ENCODE measurements at regions not wholly inside any gene's neighbourhood (a gene's known extent, or its start where the extent isn't known, plus 50 kb on each side); places are given as distances from the start of the nearest gene placed in this dataset.

GRCh38 chr16:79274264-79274663 lies 326.3 kb downstream of the MAF start:
- Histone ChIP-seq H3K9me3 (ENCODE audit: control insufficient read depth in 4 of 4, insufficient read depth in 3 of 4, low read length in 3 of 4) (peaks cover 0 to 3% (median 2%) of the 10 kb centered on the region in 4 donors), H3K36me3 (ENCODE audit: control insufficient read depth in 4 of 4, insufficient read depth in 4 of 4, low read length in 4 of 4) (no peaks in the 10 kb centered on the region), H3K4me3 (no peak overlapping the region), H3K27ac (ENCODE audit: low read depth in 1 of 2, low read length in 1 of 2) (no peak overlapping the region), H3K9ac (ENCODE audit: insufficient read depth in 1 of 2, low read length in 2 of 2) (no peak overlapping the region), H3K4me1 (ENCODE audit: control insufficient read depth in 5 of 5, insufficient read depth in 5 of 5, low read length in 5 of 5) (peaks cover 0 to 2% (median 0%) of the 10 kb centered on the region in 5 donors), H3K27me3 (ENCODE audit: control insufficient read depth in 3 of 3, insufficient read depth in 3 of 3, low read length in 2 of 3) (no peaks in the 10 kb centered on the region)
- no peak for TF ChIP-seq CTCF (IDR thresholded peaks at IDR 0.05; ENCODE audit: control extremely low read depth, extremely low read depth)
- 93 to 96% methylated on average over 4 of the region's 4 CpGs for WGBS, 2 donors
- ATAC-seq (ENCODE audit: insufficient read depth, low FRiP score): no peak
- no peak for DNase-seq

DNA sequence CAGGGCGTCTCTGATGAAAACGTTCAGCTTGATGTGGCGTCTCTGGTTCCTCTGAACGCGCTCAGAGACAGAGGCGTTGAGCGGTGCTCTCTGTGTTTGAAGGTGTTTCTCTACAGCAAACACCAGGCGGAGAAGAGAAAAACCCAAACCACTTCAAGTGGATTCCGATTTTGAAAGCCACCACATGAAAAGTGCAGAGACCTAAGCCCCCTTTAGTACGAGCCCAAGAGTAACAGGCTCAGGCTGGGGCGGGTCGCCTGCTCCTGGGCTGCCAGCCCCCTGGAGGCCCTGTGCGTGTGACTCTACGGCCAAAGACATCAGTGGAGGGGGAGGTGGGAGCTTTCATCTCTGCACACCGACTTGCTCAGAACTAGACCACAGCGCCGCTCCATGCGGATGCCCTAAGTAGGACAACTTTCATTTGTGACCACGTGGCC lies 328.4 kb downstream of the MAF start:
- peaks cover 0 to 2% (median 0%) of the 10 kb centered on the region in 5 donors for H3K4me1 ChIP-seq (ENCODE audit: control insufficient read depth in 5 of 5, insufficient read depth in 5 of 5, low read length in 5 of 5)
- no peak overlapping the region for H3K4me3 ChIP-seq
- H3K9me3 ChIP-seq (ENCODE audit: control insufficient read depth in 4 of 4, insufficient read depth in 3 of 4, low read length in 3 of 4): peaks cover 0 to 3% (median 2%) of the 10 kb centered on the region in 4 donors
- DNase-seq: no peak
- ATAC-seq (ENCODE audit: insufficient read depth, low FRiP score): no peak
- H3K27ac ChIP-seq (ENCODE audit: low read depth in 1 of 2, low read length in 1 of 2): no peak overlapping the region
- no peaks in the 10 kb centered on the region for H3K27me3 ChIP-seq (ENCODE audit: control insufficient read depth in 3 of 3, insufficient read depth in 3 of 3, low read length in 2 of 3)
- TF ChIP-seq CTCF (IDR thresholded peaks at IDR 0.05; ENCODE audit: control extremely low read depth, extremely low read depth): no peak
- no peaks in the 10 kb centered on the region for H3K36me3 ChIP-seq (ENCODE audit: control insufficient read depth in 4 of 4, insufficient read depth in 4 of 4, low read length in 4 of 4)
- H3K9ac ChIP-seq (ENCODE audit: insufficient read depth in 1 of 2, low read length in 2 of 2): no peak overlapping the region
- 88 to 90% methylated on average over 19 of the region's 19 CpGs for WGBS, 2 donors

- 0% methylated on average over 1 of the region's 1 CpG for WGBS, 2 donors
- no peak for TF ChIP-seq CTCF (IDR thresholded peaks at IDR 0.05; ENCODE audit: control extremely low read depth, extremely low read depth)
- no peaks in the 10 kb centered on the region for H3K36me3 ChIP-seq (ENCODE audit: control insufficient read depth in 4 of 4, insufficient read depth in 4 of 4, low read length in 4 of 4)
These were observed 329.0 kb downstream of the MAF start for GRCh38 chr16:79271583-79271982.

GRCh38 chr16:79270011-79270410 lies 330.5 kb downstream of the MAF start:
- no peak for TF ChIP-seq CTCF (IDR thresholded peaks at IDR 0.05; ENCODE audit: control extremely low read depth, extremely low read depth)
- no peak for ATAC-seq (ENCODE audit: insufficient read depth, low FRiP score)
- WGBS, 2 donors: 92 to 98% methylated on average over 2 of the region's 2 CpGs

More at GRCh38 chr16:79271583-79271982, 329.0 kb downstream of the MAF start:
- peaks cover 0 to 3% (median 2%) of the 10 kb centered on the region in 4 donors for H3K9me3 ChIP-seq (ENCODE audit: control insufficient read depth in 4 of 4, insufficient read depth in 3 of 4, low read length in 3 of 4)
- no peaks in the 10 kb centered on the region for H3K27me3 ChIP-seq (ENCODE audit: control insufficient read depth in 3 of 3, insufficient read depth in 3 of 3, low read length in 2 of 3)
- H3K9ac ChIP-seq (ENCODE audit: insufficient read depth in 1 of 2, low read length in 2 of 2): no peak overlapping the region
- DNase-seq: no peak
- ATAC-seq (ENCODE audit: insufficient read depth, low FRiP score): no peak
- H3K4me1 ChIP-seq (ENCODE audit: control insufficient read depth in 5 of 5, insufficient read depth in 5 of 5, low read length in 5 of 5): peaks cover 0 to 2% (median 0%) of the 10 kb centered on the region in 5 donors
- H3K4me3 ChIP-seq: no peak overlapping the region
- no peak overlapping the region for H3K27ac ChIP-seq (ENCODE audit: low read depth in 1 of 2, low read length in 1 of 2)

More at GRCh38 chr16:79270011-79270410, 330.5 kb downstream of the MAF start:
- peaks cover 0 to 2% (median 0%) of the 10 kb centered on the region in 5 donors for H3K4me1 ChIP-seq (ENCODE audit: control insufficient read depth in 5 of 5, insufficient read depth in 5 of 5, low read length in 5 of 5)
- no peak overlapping the region for H3K27ac ChIP-seq (ENCODE audit: low read depth in 1 of 2, low read length in 1 of 2)
- H3K9me3 ChIP-seq (ENCODE audit: control insufficient read depth in 4 of 4, insufficient read depth in 3 of 4, low read length in 3 of 4): peaks cover 0 to 3% (median 2%) of the 10 kb centered on the region in 4 donors
- H3K27me3 ChIP-seq (ENCODE audit: control insufficient read depth in 3 of 3, insufficient read depth in 3 of 3, low read length in 2 of 3): no peaks in the 10 kb centered on the region
- DNase-seq: no peak
- no peak overlapping the region for H3K4me3 ChIP-seq
- no peak overlapping the region for H3K9ac ChIP-seq (ENCODE audit: insufficient read depth in 1 of 2, low read length in 2 of 2)
- no peaks in the 10 kb centered on the region for H3K36me3 ChIP-seq (ENCODE audit: control insufficient read depth in 4 of 4, insufficient read depth in 4 of 4, low read length in 4 of 4)

Measured in lung (tissue), 11 donors.